Gastrocnemius medialis (tissue), 4 donors: ENCODE measurements at regions not wholly inside any gene's neighbourhood (a gene's known extent, or its start where the extent isn't known, plus 50 kb on each side); places are given as distances from the start of the nearest gene placed in this dataset.

Experiments
- POLR2A ChIP-seq, 2 donors: fragments of 450-650 bp; IDR thresholded peaks; one replicate each; pipeline ENCODE4 v1.6.1; 2017; ENCODE audit warnings: antibody characterized with exemption in 2 of 2, mild to moderate bottlenecking in 2 of 2, moderate library complexity in 2 of 2
- TF ChIP-seq, protein P1 (sequence below), 5 experiments: fragments of 450-650 bp in 3 of 5; fragments of 200-600 bp in 2 of 5; sonication (generic) in 2 of 5; IDR thresholded peaks in 4 of 5; conservative IDR thresholded peaks in 1 of 5; 1 replicate in 4 of 5; 2 replicates in 1 of 5; pipeline ENCODE4 v1.5.1; 2016 to 2019; ENCODE audit warnings: antibody characterized with exemption in 5 of 5, mild to moderate bottlenecking in 3 of 5, moderate library complexity in 3 of 5

DNA sequence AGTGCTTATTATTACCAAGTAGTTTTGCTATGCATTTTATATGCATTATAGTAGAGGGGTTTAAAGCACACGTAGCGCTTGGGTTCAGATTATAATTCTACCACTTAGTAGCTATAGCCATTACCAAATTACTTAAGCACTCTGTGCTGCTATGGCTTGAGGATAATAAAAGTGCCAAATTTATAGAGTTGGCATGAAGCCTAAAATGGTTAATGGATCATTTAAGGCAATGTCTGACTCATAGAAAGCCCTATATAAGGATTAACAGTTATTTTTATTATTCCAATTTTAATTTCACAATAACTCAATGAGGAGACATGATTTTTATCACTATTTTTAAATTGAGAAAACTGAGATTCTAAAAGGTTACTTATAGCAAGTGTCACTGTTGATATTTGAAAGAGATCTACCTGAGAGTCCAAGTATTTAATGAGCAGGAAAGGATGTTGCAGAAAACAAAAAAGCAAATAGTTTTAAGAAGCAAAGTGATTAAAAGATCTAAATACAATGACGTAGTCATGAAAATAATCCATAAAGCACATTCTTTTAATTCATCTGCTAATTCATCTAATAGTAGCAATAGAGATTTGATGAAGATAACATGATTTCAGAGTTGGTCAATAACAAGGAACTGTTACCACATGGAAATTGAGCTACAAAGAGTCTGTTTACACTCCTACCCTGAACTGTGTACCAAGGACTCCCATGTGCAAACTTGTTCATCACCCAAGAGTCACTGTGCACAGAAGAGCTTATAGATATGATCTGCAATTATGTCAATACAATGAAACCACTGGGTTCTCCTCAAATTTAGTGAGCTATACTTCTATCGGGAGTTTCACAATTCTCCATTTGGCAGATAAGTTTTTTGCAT is 78.8 kb upstream of the DTNA start:
- TF ChIP-seq, protein P1, sequence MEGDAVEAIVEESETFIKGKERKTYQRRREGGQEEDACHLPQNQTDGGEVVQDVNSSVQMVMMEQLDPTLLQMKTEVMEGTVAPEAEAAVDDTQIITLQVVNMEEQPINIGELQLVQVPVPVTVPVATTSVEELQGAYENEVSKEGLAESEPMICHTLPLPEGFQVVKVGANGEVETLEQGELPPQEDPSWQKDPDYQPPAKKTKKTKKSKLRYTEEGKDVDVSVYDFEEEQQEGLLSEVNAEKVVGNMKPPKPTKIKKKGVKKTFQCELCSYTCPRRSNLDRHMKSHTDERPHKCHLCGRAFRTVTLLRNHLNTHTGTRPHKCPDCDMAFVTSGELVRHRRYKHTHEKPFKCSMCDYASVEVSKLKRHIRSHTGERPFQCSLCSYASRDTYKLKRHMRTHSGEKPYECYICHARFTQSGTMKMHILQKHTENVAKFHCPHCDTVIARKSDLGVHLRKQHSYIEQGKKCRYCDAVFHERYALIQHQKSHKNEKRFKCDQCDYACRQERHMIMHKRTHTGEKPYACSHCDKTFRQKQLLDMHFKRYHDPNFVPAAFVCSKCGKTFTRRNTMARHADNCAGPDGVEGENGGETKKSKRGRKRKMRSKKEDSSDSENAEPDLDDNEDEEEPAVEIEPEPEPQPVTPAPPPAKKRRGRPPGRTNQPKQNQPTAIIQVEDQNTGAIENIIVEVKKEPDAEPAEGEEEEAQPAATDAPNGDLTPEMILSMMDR (IDR thresholded peaks at IDR 0.05 in 4 of 5, conservative IDR thresholded peaks at IDR 0.05 in 1 of 5) = no peak
- no peak for TF ChIP-seq POLR2A (IDR thresholded peaks at IDR 0.05)
